ENCODE measurements at regions not wholly inside any gene's neighbourhood (a gene's known extent, or its start where the extent isn't known, plus 50 kb on each side); places are given as distances from the start of the nearest gene placed in this dataset.

DNA sequence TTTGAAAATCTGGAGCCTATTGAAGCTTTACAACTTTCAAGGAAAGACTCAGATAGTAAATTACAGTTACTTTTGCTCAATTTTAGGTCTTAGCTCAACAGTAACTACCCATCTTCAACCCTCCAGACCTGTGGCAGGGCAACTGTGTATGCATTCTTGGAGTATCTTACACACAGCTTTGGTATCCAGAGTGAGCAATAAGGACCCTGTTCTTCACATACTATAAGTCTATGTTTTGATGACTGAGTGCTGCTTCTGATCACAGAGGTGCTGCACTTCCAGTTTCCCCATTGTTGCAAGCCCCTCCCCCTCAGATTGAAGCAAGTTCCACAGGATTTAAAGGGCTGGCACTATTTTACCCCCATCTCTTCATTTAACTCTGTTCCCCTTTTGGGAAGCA, 737.4 kb upstream of the GRAMD2B start:
- H3K4me3 ChIP-seq (replicated peaks in 1 of 3; ENCODE audit: insufficient read depth in 1 of 3, low read depth in 2 of 3, low read length in 3 of 3) = no peak overlapping the region
- POLR2A ChIA-PET = no interaction called here
- in situ Hi-C loops (cut with HindIII; ENCODE audit: extremely low pct_ligation_motif_present, low pct_unique_long_range_greater_than_20kb) = no loop called here
- CTCF ChIA-PET (ENCODE audit: low intra/inter-chr PET ratio, low total read pairs) = no interaction called here
- H3K79me2 ChIP-seq (ENCODE audit: insufficient read depth, low read length) = no peaks in the 10 kb centered on the region
- H3K9ac ChIP-seq (ENCODE audit: insufficient read depth, low read depth, low read length) = no peak overlapping the region
- TF ChIP-seq BRCA1 (CRISPR knock-in tag; IDR thresholded peaks at IDR 0.05) = no peak
- no peak for TF ChIP-seq ZNF549 (CRISPR knock-in tag; IDR thresholded peaks at IDR 0.05)
- TF ChIP-seq, protein P1, sequence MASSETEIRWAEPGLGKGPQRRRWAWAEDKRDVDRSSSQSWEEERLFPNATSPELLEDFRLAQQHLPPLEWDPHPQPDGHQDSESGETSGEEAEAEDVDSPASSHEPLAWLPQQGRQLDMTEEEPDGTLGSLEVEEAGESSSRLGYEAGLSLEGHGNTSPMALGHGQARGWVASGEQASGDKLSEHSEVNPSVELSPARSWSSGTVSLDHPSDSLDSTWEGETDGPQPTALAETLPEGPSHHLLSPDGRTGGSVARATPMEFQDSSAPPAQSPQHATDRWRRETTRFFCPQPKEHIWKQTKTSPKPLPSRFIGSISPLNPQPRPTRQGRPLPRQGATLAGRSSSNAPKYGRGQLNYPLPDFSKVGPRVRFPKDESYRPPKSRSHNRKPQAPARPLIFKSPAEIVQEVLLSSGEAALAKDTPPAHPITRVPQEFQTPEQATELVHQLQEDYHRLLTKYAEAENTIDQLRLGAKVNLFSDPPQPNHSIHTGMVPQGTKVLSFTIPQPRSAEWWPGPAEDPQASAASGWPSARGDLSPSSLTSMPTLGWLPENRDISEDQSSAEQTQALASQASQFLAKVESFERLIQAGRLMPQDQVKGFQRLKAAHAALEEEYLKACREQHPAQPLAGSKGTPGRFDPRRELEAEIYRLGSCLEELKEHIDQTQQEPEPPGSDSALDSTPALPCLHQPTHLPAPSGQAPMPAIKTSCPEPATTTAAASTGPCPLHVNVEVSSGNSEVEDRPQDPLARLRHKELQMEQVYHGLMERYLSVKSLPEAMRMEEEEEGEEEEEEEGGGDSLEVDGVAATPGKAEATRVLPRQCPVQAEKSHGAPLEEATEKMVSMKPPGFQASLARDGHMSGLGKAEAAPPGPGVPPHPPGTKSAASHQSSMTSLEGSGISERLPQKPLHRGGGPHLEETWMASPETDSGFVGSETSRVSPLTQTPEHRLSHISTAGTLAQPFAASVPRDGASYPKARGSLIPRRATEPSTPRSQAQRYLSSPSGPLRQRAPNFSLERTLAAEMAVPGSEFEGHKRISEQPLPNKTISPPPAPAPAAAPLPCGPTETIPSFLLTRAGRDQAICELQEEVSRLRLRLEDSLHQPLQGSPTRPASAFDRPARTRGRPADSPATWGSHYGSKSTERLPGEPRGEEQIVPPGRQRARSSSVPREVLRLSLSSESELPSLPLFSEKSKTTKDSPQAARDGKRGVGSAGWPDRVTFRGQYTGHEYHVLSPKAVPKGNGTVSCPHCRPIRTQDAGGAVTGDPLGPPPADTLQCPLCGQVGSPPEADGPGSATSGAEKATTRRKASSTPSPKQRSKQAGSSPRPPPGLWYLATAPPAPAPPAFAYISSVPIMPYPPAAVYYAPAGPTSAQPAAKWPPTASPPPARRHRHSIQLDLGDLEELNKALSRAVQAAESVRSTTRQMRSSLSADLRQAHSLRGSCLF (CRISPR knock-in tag; IDR thresholded peaks at IDR 0.05; ENCODE audit: borderline replicate concordance) = no peak
- no peak for TF ChIP-seq ZNF224 (CRISPR knock-in tag; IDR thresholded peaks at IDR 0.05)
- no peak for TF ChIP-seq SAP130 (CRISPR knock-in tag; IDR thresholded peaks at IDR 0.05; ENCODE audit: low read depth)
- TF ChIP-seq, protein P2, sequence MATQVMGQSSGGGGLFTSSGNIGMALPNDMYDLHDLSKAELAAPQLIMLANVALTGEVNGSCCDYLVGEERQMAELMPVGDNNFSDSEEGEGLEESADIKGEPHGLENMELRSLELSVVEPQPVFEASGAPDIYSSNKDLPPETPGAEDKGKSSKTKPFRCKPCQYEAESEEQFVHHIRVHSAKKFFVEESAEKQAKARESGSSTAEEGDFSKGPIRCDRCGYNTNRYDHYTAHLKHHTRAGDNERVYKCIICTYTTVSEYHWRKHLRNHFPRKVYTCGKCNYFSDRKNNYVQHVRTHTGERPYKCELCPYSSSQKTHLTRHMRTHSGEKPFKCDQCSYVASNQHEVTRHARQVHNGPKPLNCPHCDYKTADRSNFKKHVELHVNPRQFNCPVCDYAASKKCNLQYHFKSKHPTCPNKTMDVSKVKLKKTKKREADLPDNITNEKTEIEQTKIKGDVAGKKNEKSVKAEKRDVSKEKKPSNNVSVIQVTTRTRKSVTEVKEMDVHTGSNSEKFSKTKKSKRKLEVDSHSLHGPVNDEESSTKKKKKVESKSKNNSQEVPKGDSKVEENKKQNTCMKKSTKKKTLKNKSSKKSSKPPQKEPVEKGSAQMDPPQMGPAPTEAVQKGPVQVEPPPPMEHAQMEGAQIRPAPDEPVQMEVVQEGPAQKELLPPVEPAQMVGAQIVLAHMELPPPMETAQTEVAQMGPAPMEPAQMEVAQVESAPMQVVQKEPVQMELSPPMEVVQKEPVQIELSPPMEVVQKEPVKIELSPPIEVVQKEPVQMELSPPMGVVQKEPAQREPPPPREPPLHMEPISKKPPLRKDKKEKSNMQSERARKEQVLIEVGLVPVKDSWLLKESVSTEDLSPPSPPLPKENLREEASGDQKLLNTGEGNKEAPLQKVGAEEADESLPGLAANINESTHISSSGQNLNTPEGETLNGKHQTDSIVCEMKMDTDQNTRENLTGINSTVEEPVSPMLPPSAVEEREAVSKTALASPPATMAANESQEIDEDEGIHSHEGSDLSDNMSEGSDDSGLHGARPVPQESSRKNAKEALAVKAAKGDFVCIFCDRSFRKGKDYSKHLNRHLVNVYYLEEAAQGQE (IDR thresholded peaks at IDR 0.05; ENCODE audit: borderline replicate concordance in 1 of 2, low read depth in 1 of 2, low read length in 2 of 2) = no peak
- no peak for TF ChIP-seq PLRG1 (conservative IDR thresholded peaks at IDR 0.05)
- TF ChIP-seq TBX2 (CRISPR knock-in tag; IDR thresholded peaks at IDR 0.05; ENCODE audit: borderline replicate concordance) = no peak
- TF ChIP-seq, protein P3, sequence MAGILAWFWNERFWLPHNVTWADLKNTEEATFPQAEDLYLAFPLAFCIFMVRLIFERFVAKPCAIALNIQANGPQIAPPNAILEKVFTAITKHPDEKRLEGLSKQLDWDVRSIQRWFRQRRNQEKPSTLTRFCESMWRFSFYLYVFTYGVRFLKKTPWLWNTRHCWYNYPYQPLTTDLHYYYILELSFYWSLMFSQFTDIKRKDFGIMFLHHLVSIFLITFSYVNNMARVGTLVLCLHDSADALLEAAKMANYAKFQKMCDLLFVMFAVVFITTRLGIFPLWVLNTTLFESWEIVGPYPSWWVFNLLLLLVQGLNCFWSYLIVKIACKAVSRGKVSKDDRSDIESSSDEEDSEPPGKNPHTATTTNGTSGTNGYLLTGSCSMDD (CRISPR knock-in tag; IDR thresholded peaks at IDR 0.05) = no peak
- TF ChIP-seq U2AF1 (optimal IDR thresholded peaks at IDR 0.05; ENCODE audit: low read depth, low read length) = no peak
- no peak for TF ChIP-seq DR1 (CRISPR knock-in tag; IDR thresholded peaks at IDR 0.05)
- no peak for TF ChIP-seq SIN3A (IDR thresholded peaks at IDR 0.05; ENCODE audit: borderline replicate concordance, low read depth, low read length)
- no peak for TF ChIP-seq ZNF605 (CRISPR knock-in tag; IDR thresholded peaks at IDR 0.05)
- no peak for TF ChIP-seq YEATS4 (CRISPR knock-in tag; IDR thresholded peaks at IDR 0.05; ENCODE audit: borderline replicate concordance)
- TF ChIP-seq, protein P4, sequence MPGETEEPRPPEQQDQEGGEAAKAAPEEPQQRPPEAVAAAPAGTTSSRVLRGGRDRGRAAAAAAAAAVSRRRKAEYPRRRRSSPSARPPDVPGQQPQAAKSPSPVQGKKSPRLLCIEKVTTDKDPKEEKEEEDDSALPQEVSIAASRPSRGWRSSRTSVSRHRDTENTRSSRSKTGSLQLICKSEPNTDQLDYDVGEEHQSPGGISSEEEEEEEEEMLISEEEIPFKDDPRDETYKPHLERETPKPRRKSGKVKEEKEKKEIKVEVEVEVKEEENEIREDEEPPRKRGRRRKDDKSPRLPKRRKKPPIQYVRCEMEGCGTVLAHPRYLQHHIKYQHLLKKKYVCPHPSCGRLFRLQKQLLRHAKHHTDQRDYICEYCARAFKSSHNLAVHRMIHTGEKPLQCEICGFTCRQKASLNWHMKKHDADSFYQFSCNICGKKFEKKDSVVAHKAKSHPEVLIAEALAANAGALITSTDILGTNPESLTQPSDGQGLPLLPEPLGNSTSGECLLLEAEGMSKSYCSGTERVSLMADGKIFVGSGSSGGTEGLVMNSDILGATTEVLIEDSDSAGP (CRISPR knock-in tag; IDR thresholded peaks at IDR 0.05; ENCODE audit: borderline replicate concordance) = no peak
- FAIRE-seq = no peak
- H3K27ac ChIP-seq (ENCODE audit: extremely low read length, insufficient read depth, low read length) = no peak overlapping the region
- no peak for DNase-seq (ENCODE audit: low spot score)
- H4K20me1 ChIP-seq (ENCODE audit: insufficient read depth, low read length) = no peaks in the 10 kb centered on the region
- no peak overlapping the region for H2AFZ ChIP-seq (ENCODE audit: low read length)
- H3K36me3 ChIP-seq (replicated peaks in 1 of 2; ENCODE audit: control insufficient read depth in 1 of 2, insufficient read depth in 2 of 2, low read length in 2 of 2) = no peaks in the 10 kb centered on the region
- no peak for ATAC-seq
- no peaks in the 10 kb centered on the region; the same call in 1 of the 2 replicates for H3K9me3 ChIP-seq (ENCODE audit: low read length)
- no peak overlapping the region for H3K4me2 ChIP-seq (ENCODE audit: low read depth, low read length)
- BruUV-seq (replicated peaks) = no TSS peak
- H3K27me3 ChIP-seq (ENCODE audit: control insufficient read depth in 1 of 2, insufficient read depth in 2 of 2, low read length in 2 of 2) = no peaks in the 10 kb centered on the region
- intact Hi-C loops (cut with micrococcal nuclease; ENCODE audit: unreplicated experiment) = no loop called here
- no peaks in the 10 kb centered on the region for H3K4me1 ChIP-seq (ENCODE audit: insufficient read depth, low read length)

Measured in HepG2 (cell line).